Endodermal cell (in vitro differentiated cells): ENCODE measurements at regions not wholly inside any gene's neighbourhood (a gene's known extent, or its start where the extent isn't known, plus 50 kb on each side); places are given as distances from the start of the nearest gene placed in this dataset.

Experiments used
- DNase-seq: peaks from one replicate; pipeline ENCODE4 v3.0.0-alpha.2; 2017
- H3K27ac ChIP-seq: 2 replicates; pipeline ENCODE4 v1.5.1; 2013; ENCODE audit warnings: mild to moderate bottlenecking, low read depth, low read length, moderate library complexity
- H3K27me3 ChIP-seq: 2 replicates; pipeline ENCODE4 v1.6.1; 2013; ENCODE audit warnings: mild to moderate bottlenecking, low read length, moderate library complexity; ENCODE audit not compliant: insufficient read depth, control insufficient read depth, poor library complexity, severe bottlenecking
- H3K36me3 ChIP-seq: 2 replicates; pipeline ENCODE4 v1.7.0; 2013; ENCODE audit warnings: mild to moderate bottlenecking, low read length, moderate library complexity; ENCODE audit not compliant: control insufficient read depth, insufficient read depth
- H3K4me1 ChIP-seq: one replicate; pipeline ENCODE4 v1.7.0; 2013; ENCODE audit warnings: low read length; ENCODE audit not compliant: control insufficient read depth, insufficient read depth
- H3K4me3 ChIP-seq: 2 replicates; pipeline ENCODE4 v1.5.1; 2013; ENCODE audit warnings: mild to moderate bottlenecking, low read length, moderate library complexity
- H3K9ac ChIP-seq: 2 replicates; pipeline ENCODE4 v1.6.1; 2013; ENCODE audit warnings: mild to moderate bottlenecking, low read length, moderate library complexity; ENCODE audit not compliant: poor library complexity, severe bottlenecking; ENCODE audit errors: extremely low read depth
- H3K9me3 ChIP-seq: 2 replicates; pipeline ENCODE4 v1.6.1; 2013; ENCODE audit warnings: mild to moderate bottlenecking, low read length, moderate library complexity; ENCODE audit not compliant: control insufficient read depth
- H3K27ac Mint-ChIP-seq: 2 replicates; pipeline ENCODE4 v1.8.0; 2020; ENCODE audit warnings: mixed read lengths
- H3K27me3 Mint-ChIP-seq: 2 replicates; pipeline ENCODE4 v1.8.0; 2021; ENCODE audit warnings: mild to moderate bottlenecking, mixed read lengths; ENCODE audit not compliant: insufficient read depth
- H3K36me3 Mint-ChIP-seq: 2 replicates; pipeline ENCODE4 v1.8.0; 2020; ENCODE audit warnings: low read depth, mixed read lengths
- H3K4me1 Mint-ChIP-seq: 2 replicates; pipeline ENCODE4 v1.8.0; 2020; ENCODE audit warnings: mixed read lengths
- H3K4me3 Mint-ChIP-seq: 2 replicates; pipeline ENCODE4 v1.8.0; 2020; ENCODE audit warnings: mild to moderate bottlenecking, moderate library complexity, mixed read lengths
- H3K9me3 Mint-ChIP-seq: 2 replicates; pipeline ENCODE4 v1.8.0; 2020; ENCODE audit warnings: mild to moderate bottlenecking, mixed read lengths
- CTCF ChIP-seq: fragments of 200-600 bp; sonication (generic); conservative IDR thresholded peaks from 2 replicates; pipeline ENCODE4 v1.5.0; 2021; ENCODE audit warnings: antibody characterized with exemption, mild to moderate bottlenecking
- WGBS, 2 experiments: methylation state at CpG; one replicate each; pipeline versions ENCODE4 v1.1.5 to v1.1.7; 2013; ENCODE audit warnings: missing lambda C conversion rate in 2 of 2, mixed read lengths in 1 of 2; ENCODE audit not compliant: insufficient coverage in 1 of 2, insufficient read length in 1 of 2; 5-methylcytosine and 5-hydroxymethylcytosine counted together

- Histone ChIP-seq H3K27me3 (no peaks in the 10 kb centered on the region), H3K4me3 (no peak overlapping the region), H3K36me3 (no peaks in the 10 kb centered on the region), H3K9me3 (no peaks in the 10 kb centered on the region), H3K9ac (no peak overlapping the region), H3K27ac (no peak overlapping the region), H3K4me1 (no peaks in the 10 kb centered on the region)
- Mint-ChIP-seq H3K36me3 (no peaks in the 10 kb centered on the region), H3K9me3 (peaks cover 4% of the 10 kb centered on the region), H3K4me3 (no peak overlapping the region), H3K27me3 (no peaks in the 10 kb centered on the region), H3K27ac (no peak overlapping the region), H3K4me1 (no peaks in the 10 kb centered on the region)
- no peak for DNase-seq
- TF ChIP-seq CTCF: no peak
Measured at GRCh38 chr10:106252541-106252940, 912.0 kb downstream of the SORCS1 start.

GRCh38 chr10:106251573-106251972 lies 912.9 kb downstream of the SORCS1 start:
- Mint-ChIP-seq H3K27ac (no peak overlapping the region), H3K4me1 (no peaks in the 10 kb centered on the region), H3K36me3 (no peaks in the 10 kb centered on the region), H3K9me3 (no peaks in the 10 kb centered on the region), H3K4me3 (no peak overlapping the region), H3K27me3 (no peaks in the 10 kb centered on the region)
- H3K27ac ChIP-seq: no peak overlapping the region
- H3K9ac ChIP-seq: no peak overlapping the region
- no peaks in the 10 kb centered on the region for H3K36me3 ChIP-seq
- no peaks in the 10 kb centered on the region for H3K4me1 ChIP-seq
- 79 to 83% methylated on average over 1 of the region's 1 CpG for WGBS, 2 experiments
- no peak overlapping the region for H3K4me3 ChIP-seq
- no peak for DNase-seq
- TF ChIP-seq CTCF: no peak
- no peaks in the 10 kb centered on the region for H3K9me3 ChIP-seq
- H3K27me3 ChIP-seq: no peaks in the 10 kb centered on the region

- Mint-ChIP-seq H3K27ac (no peak overlapping the region), H3K27me3 (no peaks in the 10 kb centered on the region), H3K4me1 (no peaks in the 10 kb centered on the region), H3K4me3 (no peak overlapping the region), H3K36me3 (no peaks in the 10 kb centered on the region), H3K9me3 (no peaks in the 10 kb centered on the region)
- Histone ChIP-seq H3K9me3 (no peaks in the 10 kb centered on the region), H3K9ac (no peak overlapping the region), H3K36me3 (no peaks in the 10 kb centered on the region), H3K27ac (no peak overlapping the region), H3K27me3 (no peaks in the 10 kb centered on the region), H3K4me1 (no peaks in the 10 kb centered on the region), H3K4me3 (no peak overlapping the region)
- WGBS, 2 experiments: 78% methylated on average over 7 of the region's 7 CpGs
- DNase-seq: no peak
- no peak for TF ChIP-seq CTCF
Measured at GRCh38 chr10:106242301-106242700, 922.2 kb downstream of the SORCS1 start.
